ENCODE measurements at regions not wholly inside any gene's neighbourhood (a gene's known extent, or its start where the extent isn't known, plus 50 kb on each side); places are given as distances from the start of the nearest gene placed in this dataset.

DNA sequence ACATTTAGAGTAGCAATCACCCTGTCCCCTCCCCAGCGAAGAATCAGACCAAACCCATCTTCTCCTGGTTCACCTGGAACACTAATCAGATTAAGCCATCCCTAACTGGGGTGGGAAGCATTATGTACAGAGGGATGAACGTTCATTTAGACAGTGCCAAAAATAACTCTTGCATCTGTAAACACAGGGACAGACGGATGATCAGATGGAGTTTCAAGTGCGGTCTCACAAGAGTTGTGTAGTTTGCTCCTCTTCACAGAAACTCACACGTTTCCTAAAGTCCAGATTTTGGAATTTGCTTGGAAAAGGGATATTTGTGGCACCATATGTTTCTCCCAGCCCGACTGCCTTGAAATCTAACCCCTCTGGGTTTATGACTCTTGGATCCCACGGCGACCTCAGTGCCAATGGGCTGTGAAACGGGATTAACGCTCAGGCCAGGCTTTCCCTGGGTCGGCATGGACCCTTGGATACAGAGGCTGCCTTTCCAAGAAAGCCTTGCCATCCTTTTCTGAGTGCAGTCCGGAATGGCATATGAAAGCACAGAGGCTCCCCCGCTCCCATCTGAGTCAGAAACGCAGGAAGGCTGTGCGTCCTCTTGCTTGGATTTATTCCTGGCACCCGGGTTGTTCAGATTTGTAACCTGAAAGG is 293.2 kb upstream of the HABP2 start:
- no peak for DNase-seq

- no peak for DNase-seq
Measured at GRCh38 chr10:113261161-113261560, 291.7 kb upstream of the HABP2 start.

GRCh38 chr10:113261611-113262091 is 291.2 kb upstream of the HABP2 start:
- no peak for DNase-seq

DNA sequence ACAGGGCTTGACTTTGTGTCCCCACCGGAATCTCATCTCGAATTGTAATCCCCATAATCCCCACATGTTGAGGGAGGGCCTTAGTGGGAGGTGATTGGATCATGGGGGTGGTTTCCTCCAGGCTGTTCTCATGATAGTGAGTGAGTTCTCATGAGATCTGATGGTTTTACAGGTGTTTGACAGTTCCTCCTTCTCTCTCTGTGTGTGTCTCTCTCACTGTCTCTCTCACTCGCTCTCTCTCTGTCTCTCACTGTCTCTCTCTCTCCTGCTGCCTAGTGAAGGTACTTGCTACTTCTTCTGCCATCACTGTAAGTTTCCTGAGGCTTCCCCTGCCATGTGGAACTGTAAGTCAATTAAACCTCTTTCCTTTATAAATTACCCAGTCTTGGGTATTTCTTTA is 289.8 kb upstream of the HABP2 start:
- no peak for DNase-seq

DNA sequence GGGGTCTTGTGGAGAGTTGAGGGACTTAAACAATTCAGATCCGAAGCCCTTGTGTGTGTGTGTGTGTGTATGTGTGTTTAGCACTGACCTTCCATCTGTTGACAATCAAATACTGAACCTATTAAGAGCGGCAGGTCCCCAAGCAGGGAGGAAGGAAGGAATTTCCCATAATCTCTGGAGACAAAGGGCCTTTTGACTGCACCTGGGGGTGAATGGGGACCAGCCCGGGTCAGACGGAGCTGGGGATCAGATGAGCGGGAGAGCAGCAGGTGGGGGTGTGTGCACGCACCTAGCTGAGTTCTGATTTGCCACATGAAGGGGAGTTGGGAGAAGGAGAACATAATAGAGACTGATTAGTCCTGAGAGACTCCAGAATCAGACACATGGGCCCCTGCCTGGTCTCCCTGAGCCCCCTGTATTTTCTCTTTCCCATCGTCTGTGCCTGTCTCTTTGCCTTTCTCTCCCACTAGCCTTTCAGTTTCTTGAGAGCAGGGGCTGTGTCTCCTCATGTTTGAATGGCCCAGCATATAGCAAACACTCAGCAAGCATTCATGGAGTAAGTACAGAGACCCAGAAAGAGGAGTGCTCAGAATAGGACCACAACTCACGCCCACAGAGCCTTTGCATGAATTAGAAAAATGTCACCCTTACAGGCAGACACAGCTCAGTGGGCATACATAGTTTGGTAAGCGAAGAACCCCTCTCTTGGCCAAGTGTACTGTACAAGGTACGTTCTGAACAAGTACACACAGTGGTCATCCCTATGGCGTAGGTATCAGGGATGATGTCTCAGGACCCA is 288.3 kb upstream of the HABP2 start:
- DNase-seq = no peak

- no peak for DNase-seq
Measured at GRCh38 chr10:113266147-113266546, 286.7 kb upstream of the HABP2 start.

- DNase-seq = no peak
Measured at GRCh38 chr10:113267619-113268562, 285.0 kb upstream of the HABP2 start.

DNA sequence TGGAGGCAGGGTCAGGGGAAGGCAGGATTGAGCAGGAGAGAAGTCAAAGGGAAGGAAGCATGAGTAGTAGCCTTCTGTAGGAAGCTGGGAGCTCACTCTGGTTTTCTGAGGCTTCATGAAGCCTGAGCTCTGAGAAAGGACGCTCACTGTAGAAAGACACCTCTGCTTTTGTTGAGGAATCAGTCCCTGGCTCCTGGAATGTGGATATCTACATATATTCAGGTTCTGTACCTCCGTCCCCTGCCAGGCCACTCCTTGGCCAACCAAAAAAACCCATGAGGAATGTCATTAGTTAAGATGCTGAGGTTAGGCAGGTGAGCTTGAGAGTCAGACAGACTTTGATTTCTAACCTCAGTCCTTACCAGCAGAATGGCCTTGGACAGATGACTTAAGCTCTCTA is 283.5 kb upstream of the HABP2 start:
- no peak for DNase-seq

- no peak for DNase-seq
Measured at GRCh38 chr10:113272511-113272910, 280.3 kb upstream of the HABP2 start.

- no peak for DNase-seq
Measured at GRCh38 chr10:113273181-113274163, 279.4 kb upstream of the HABP2 start.

DNA sequence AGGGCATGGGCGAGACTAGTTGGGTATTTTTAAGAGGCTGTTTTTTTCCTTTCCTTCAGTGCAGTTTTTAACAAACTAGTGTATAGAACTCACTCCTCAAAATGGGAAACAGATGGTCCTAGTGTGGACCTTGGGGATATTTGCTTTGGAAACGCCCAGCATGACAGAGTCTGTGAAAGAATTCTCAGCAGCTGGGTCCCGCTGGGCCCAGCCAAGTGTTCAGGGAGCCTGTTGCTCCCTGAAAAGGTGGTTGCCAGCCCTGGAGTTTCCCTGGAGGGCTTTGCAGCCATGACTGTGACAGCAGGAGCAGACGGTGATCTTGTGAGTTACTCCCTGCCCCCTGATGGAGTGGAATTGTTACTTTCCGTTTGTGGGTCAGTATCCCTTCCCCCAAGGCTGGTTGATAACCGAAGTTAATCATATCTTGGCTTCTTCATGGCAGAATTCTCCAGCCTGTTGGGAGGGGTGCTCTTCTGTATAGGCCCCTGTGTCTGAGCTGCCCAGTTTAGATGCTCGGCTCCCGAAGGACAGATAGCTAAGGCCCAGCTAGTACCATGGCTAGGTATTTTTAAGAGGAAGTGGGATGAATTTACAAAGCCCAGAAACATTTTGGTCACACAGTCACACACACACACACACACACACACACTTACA is 278.6 kb upstream of the HABP2 start:
- DNase-seq = no peak

DNA sequence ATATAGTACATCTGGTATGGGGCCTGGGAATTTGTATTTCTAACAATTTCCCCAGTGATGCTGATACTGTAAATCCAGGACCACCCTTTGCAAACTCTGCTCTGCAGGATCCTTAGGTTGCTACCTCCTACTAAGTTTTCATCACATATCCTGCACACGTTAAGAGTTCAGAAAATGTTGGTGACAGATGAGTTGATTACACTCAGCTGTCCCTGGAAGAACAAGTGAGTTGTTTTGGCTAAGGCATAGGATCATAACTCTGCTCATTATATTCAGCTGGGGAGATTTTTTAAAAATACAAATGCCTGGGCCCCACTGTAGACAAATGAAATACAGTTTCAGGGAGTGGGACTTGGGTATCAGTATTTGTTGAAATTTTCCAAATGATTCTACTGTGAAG is 274.6 kb upstream of the HABP2 start:
- no peak for DNase-seq

DNA sequence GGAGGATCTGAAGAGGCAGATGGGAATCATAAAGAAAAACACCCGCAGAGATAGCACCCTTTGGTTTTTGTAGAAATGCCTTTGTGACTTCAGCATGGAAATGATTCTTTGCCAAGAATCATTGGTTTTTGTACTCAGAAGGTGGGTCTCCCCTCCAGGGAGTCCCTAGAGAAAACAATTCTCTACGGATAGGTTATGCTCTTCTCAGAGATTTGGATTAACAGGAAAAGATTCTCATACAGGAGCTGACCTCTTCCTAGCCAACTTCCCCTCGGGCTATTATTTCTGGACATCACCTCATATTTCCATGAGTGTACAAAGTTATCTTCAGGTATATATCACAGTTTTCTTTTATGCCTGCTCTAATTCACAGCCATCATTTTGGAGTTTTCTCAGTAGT is 274.2 kb upstream of the HABP2 start:
- DNase-seq = no peak

GRCh38 chr10:113279262-113279661 is 273.6 kb upstream of the HABP2 start:
- DNase-seq = no peak

- DNase-seq = no peak
Measured at GRCh38 chr10:113282564-113282963, 270.3 kb upstream of the HABP2 start.

- no peak for DNase-seq
Measured at GRCh38 chr10:113283189-113283588, 269.7 kb upstream of the HABP2 start.

- DNase-seq = no peak
Measured at GRCh38 chr10:113284635-113285034, 268.2 kb upstream of the HABP2 start.

- DNase-seq = no peak
Measured at GRCh38 chr10:113285305-113285704, 267.5 kb upstream of the HABP2 start.

GRCh38 chr10:113287592-113287991 is 265.3 kb upstream of the HABP2 start:
- no peak for DNase-seq

DNA sequence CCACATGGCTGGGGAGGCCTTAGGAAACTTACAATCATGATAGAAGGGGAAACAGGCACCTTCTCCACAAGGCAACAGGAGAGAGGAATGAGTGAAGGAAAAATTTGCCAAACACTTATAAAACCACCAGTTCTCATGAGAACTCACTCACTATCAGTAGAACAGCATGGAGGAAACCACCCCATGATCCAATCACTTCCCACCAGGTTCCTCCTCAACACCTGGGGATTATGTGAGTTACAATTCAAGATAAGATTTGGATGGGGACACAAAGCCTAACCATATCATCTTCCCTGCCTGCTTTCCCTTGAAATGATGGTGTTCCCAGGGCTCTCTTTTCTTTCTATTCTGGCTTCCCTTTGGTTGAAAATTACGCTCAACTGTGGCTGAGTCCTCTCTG is 262.7 kb upstream of the HABP2 start:
- no peak for DNase-seq

DNA sequence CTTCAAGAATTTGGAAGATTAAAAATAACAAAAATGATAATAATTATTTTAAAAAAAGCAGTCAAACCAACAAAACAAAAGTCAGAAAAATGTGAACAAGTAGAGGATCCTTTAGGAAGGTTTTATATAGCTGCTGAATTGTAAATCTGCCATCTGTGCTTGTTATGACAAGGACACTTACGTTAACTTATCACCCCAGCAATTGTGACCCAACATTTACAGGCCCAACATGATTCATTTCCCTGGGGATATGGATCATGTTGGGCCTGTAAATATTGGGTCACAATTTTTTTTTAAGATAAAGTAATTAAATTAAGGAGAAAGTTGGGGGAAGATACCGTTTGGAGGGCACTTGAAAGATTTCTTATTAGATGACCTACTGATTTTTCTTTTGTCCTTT is 261.4 kb upstream of the HABP2 start:
- no peak for DNase-seq

GRCh38 chr10:113292086-113292485 is 260.8 kb upstream of the HABP2 start:
- no peak for DNase-seq
